Astrocyte of the spinal cord (primary cell): ENCODE measurements at regions not wholly inside any gene's neighbourhood (a gene's known extent, or its start where the extent isn't known, plus 50 kb on each side); places are given as distances from the start of the nearest gene placed in this dataset.
"Not testable (repeated sequence)": the region's sequence is repeated elsewhere in the genome, so short reads cannot be mapped to it uniquely, and the experiment has no call there.

Experiments
- DNase-seq: peaks from one replicate; pipeline ENCODE4 v3.0.0; 2011; ENCODE audit warnings: low read depth, low spot score
- H3K4me3 ChIP-seq: 2 replicates; pipeline ENCODE4 v1.5.1; 2011; ENCODE audit warnings: low read depth, mild to moderate bottlenecking, low read length, moderate library complexity
- CTCF ChIP-seq: IDR thresholded peaks from 2 replicates; pipeline ENCODE4 v1.5.1; 2012; ENCODE audit warnings: low read depth, mild to moderate bottlenecking, low read length, inconsistent platforms
- in situ Hi-C: cut with HindIII; loops from 2 replicates; pipeline ENCODE4 v1.10.0; 2017; ENCODE audit warnings: low sequenced_read_pairs

- no peak overlapping the region for H3K4me3 ChIP-seq
- DNase-seq: no peak
- in situ Hi-C loops: no loop called here
- no peak for TF ChIP-seq CTCF
These were observed 450.6 kb upstream of the LMO3 start for GRCh38 chr12:17056546-17056945.

- no peak for TF ChIP-seq CTCF
- in situ Hi-C loops: no loop called here
- no peak for DNase-seq
- H3K4me3 ChIP-seq: no peak overlapping the region
These were observed 433.0 kb upstream of the LMO3 start for GRCh38 chr12:17038923-17039322.

GRCh38 chr12:17035372-17035771 is 429.4 kb upstream of the LMO3 start:
- TF ChIP-seq CTCF: no peak
- H3K4me3 ChIP-seq: no peak overlapping the region
- in situ Hi-C loops: no loop called here
- no peak for DNase-seq

- H3K4me3 ChIP-seq: no peak overlapping the region
- no peak for TF ChIP-seq CTCF
- in situ Hi-C loops: no loop called here
- DNase-seq: no peak
These were observed 424.4 kb upstream of the LMO3 start for GRCh38 chr12:17030338-17030737.

GRCh38 chr12:17028348-17028747 is 422.4 kb upstream of the LMO3 start:
- DNase-seq: no peak
- no peak for TF ChIP-seq CTCF
- no peak overlapping the region for H3K4me3 ChIP-seq
- in situ Hi-C loops: no loop called here

- H3K4me3 ChIP-seq, in situ Hi-C loops, DNase-seq: not testable (repeated sequence)
These were observed 419.5 kb upstream of the LMO3 start for GRCh38 chr12:17025424-17025823.

- TF ChIP-seq CTCF: no peak
- DNase-seq: no peak
- H3K4me3 ChIP-seq: no peak overlapping the region
- in situ Hi-C loops: no loop called here
These were observed 414.8 kb upstream of the LMO3 start for GRCh38 chr12:17020765-17021164.
